H9 (cell line): ENCODE measurements at regions not wholly inside any gene's neighbourhood (a gene's known extent, or its start where the extent isn't known, plus 50 kb on each side); places are given as distances from the start of the nearest gene placed in this dataset.

ENCODE experiments used
- DNase-seq: peaks from one replicate; pipeline ENCODE4 v3.0.0-alpha.2; 2017
- H2AFZ ChIP-seq: one replicate; pipeline ENCODE4 v1.6.1; 2013; ENCODE audit warnings: mild to moderate bottlenecking, low read length, control low read depth, moderate library complexity
- H2AK5ac ChIP-seq: 2 replicates; pipeline ENCODE4 v1.6.1; 2013; ENCODE audit warnings: low read length, control low read depth, mixed read lengths; ENCODE audit not compliant: insufficient read length
- H2BK120ac ChIP-seq: one replicate; pipeline ENCODE4 v1.6.1; 2013; ENCODE audit warnings: low read depth, mild to moderate bottlenecking, low read length, control low read depth, inconsistent platforms; ENCODE audit not compliant: poor library complexity, severe bottlenecking
- H2BK12ac ChIP-seq: 2 replicates; pipeline ENCODE4 v1.6.1; 2013; ENCODE audit warnings: low read length, control low read depth, mixed read lengths, low read depth; ENCODE audit not compliant: insufficient read length
- H2BK15ac ChIP-seq: 2 replicates; pipeline ENCODE4 v1.6.1; 2013; ENCODE audit warnings: low read depth, low read length, control low read depth
- H2BK20ac ChIP-seq: one replicate; pipeline ENCODE4 v1.6.1; 2013; ENCODE audit warnings: low read depth, mild to moderate bottlenecking, low read length, control low read depth, inconsistent platforms; ENCODE audit not compliant: poor library complexity, severe bottlenecking
- H2BK5ac ChIP-seq: 2 replicates; pipeline ENCODE4 v1.6.1; 2013; ENCODE audit warnings: low read length, control low read depth, mixed read lengths; ENCODE audit not compliant: insufficient read length
- H3K14ac ChIP-seq: 2 replicates; pipeline ENCODE4 v1.6.1; 2013; ENCODE audit warnings: low read length, control low read depth; ENCODE audit not compliant: insufficient read depth
- H3K18ac ChIP-seq: 2 replicates; pipeline ENCODE4 v1.6.1; 2013; ENCODE audit warnings: low read depth, mild to moderate bottlenecking, mixed read lengths, low read length, control low read depth; ENCODE audit not compliant: insufficient read length
- H3K23ac ChIP-seq: 2 replicates; pipeline ENCODE4 v1.6.1; 2013; ENCODE audit warnings: low read length, control low read depth, mixed read lengths, low read depth; ENCODE audit not compliant: insufficient read length
- H3K23me2 ChIP-seq: 2 replicates; pipeline ENCODE4 v1.6.1; 2013; ENCODE audit warnings: low read depth, mild to moderate bottlenecking, mixed read lengths, low read length, control low read depth; ENCODE audit not compliant: insufficient read length, poor library complexity, severe bottlenecking
- H3K27ac ChIP-seq: 2 replicates; pipeline ENCODE4 v1.5.1; 2013; ENCODE audit warnings: low read length, control low read depth, mixed read lengths, low read depth; ENCODE audit not compliant: insufficient read length
- H3K27me3 ChIP-seq: 2 replicates; pipeline ENCODE4 v1.6.1; 2013; ENCODE audit warnings: low read length, control low read depth, inconsistent platforms; ENCODE audit not compliant: insufficient read depth
- H3K4ac ChIP-seq: 2 replicates; pipeline ENCODE4 v1.6.1; 2013; ENCODE audit warnings: low read depth, mild to moderate bottlenecking, control low read depth, inconsistent platforms, low read length, moderate library complexity
- H3K4me1 ChIP-seq: 2 replicates; pipeline ENCODE4 v1.6.1; 2013; ENCODE audit warnings: low read length, control low read depth, inconsistent platforms; ENCODE audit not compliant: insufficient read depth
- H3K4me2 ChIP-seq: 2 replicates; pipeline ENCODE4 v1.6.1; 2013; ENCODE audit warnings: low read length, control low read depth, mixed read lengths; ENCODE audit not compliant: insufficient read length, insufficient read depth
- H3K56ac ChIP-seq: 2 replicates; pipeline ENCODE4 v1.6.1; 2013; ENCODE audit warnings: low read depth, mild to moderate bottlenecking, mixed read lengths, low read length, control low read depth; ENCODE audit not compliant: insufficient read length
- H3K79me1 ChIP-seq: 2 replicates; pipeline ENCODE4 v1.6.1; 2013; ENCODE audit warnings: low read depth, mild to moderate bottlenecking, moderate library complexity, low read length, control low read depth, inconsistent platforms; ENCODE audit not compliant: insufficient read depth, poor library complexity, severe bottlenecking
- H3K79me2 ChIP-seq: 2 replicates; pipeline ENCODE4 v1.6.1; 2013; ENCODE audit warnings: low read length, control low read depth, inconsistent platforms; ENCODE audit not compliant: insufficient read depth
- H3K9ac ChIP-seq: 2 replicates; pipeline ENCODE4 v1.6.1; 2013; ENCODE audit warnings: low read length, control low read depth, mixed read lengths; ENCODE audit not compliant: insufficient read length; ENCODE audit errors: extremely low read depth
- H3K9me3 ChIP-seq: one replicate; pipeline ENCODE4 v1.6.1; 2013; ENCODE audit warnings: low read depth, low read length, inconsistent platforms; ENCODE audit not compliant: control insufficient read depth
- H3T11ph ChIP-seq: one replicate; pipeline ENCODE4 v1.6.1; 2013; ENCODE audit warnings: mild to moderate bottlenecking, low read length, control low read depth, inconsistent platforms
- H4K20me1 ChIP-seq: one replicate; pipeline ENCODE4 v1.6.1; 2013; ENCODE audit not compliant: control insufficient read depth, insufficient read length, insufficient read depth
- H4K5ac ChIP-seq: 2 replicates; pipeline ENCODE4 v1.6.1; 2013; ENCODE audit warnings: low read depth, mild to moderate bottlenecking, mixed read lengths, low read length, control low read depth; ENCODE audit not compliant: insufficient read length
- H4K8ac ChIP-seq: replicated peaks from 2 replicates; pipeline ENCODE4 v1.6.1; 2013; ENCODE audit warnings: low read length, control low read depth, mixed read lengths, low read depth; ENCODE audit not compliant: insufficient read length
- H4K91ac ChIP-seq: 2 replicates; pipeline ENCODE4 v1.6.1; 2013; ENCODE audit warnings: low read depth, mild to moderate bottlenecking, moderate library complexity, mixed read lengths, low read length, control low read depth; ENCODE audit not compliant: insufficient read length
- H3K27ac Mint-ChIP-seq, 3 experiments: 2 replicates in 2 of 3; 3 replicates in 1 of 3; pipeline ENCODE4 v1.8.0; 2020 to 2021; ENCODE audit warnings: mixed read lengths in 3 of 3, mild to moderate bottlenecking in 1 of 3, moderate library complexity in 1 of 3
- H3K27me3 Mint-ChIP-seq: 2 replicates; pipeline ENCODE4 v1.8.0; 2021; ENCODE audit warnings: low read depth, mild to moderate bottlenecking, moderate library complexity, mixed read lengths
- H3K36me3 Mint-ChIP-seq, 3 experiments: 2 replicates in 2 of 3; 3 replicates in 1 of 3; pipeline ENCODE4 v1.8.0; 2020 to 2021; ENCODE audit warnings: low read depth in 3 of 3, mixed read lengths in 3 of 3; ENCODE audit not compliant: insufficient read depth in 1 of 3
- H3K4me1 Mint-ChIP-seq, 2 experiments: 2 replicates each; pipeline ENCODE4 v1.8.0; 2020; ENCODE audit warnings: mixed read lengths in 2 of 2
- H3K4me3 Mint-ChIP-seq, 2 experiments: 2 replicates in 1 of 2; 3 replicates in 1 of 2; pipeline ENCODE4 v1.8.0; 2020 to 2021; ENCODE audit warnings: mild to moderate bottlenecking in 2 of 2, mixed read lengths in 2 of 2, moderate library complexity in 1 of 2
- H3K9me3 Mint-ChIP-seq, 2 experiments: 2 replicates in 1 of 2; 3 replicates in 1 of 2; pipeline ENCODE4 v1.8.0; 2020; ENCODE audit warnings: mild to moderate bottlenecking in 2 of 2, mixed read lengths in 2 of 2, moderate library complexity in 1 of 2
- CTCF ChIP-seq: fragments of 200-600 bp; sonication (generic); conservative IDR thresholded peaks from 3 replicates; pipeline ENCODE4 v1.8.0; 2021; ENCODE audit warnings: antibody characterized with exemption, mild to moderate bottlenecking
- WGBS: extraction: QIAGEN DNeasy Blood & Tissue Kit; methylation state at CpG from one replicate; pipeline ENCODE4 v1.1.7; 2013; ENCODE audit warnings: missing lambda C conversion rate, low lambda C conversion rate, mixed read lengths; ENCODE audit not compliant: insufficient read length; ENCODE audit errors: extremely low coverage; 5-methylcytosine and 5-hydroxymethylcytosine counted together

- Histone ChIP-seq H2BK5ac (no peak overlapping the region), H3K23ac (no peak overlapping the region), H3K4ac (no peak overlapping the region), H2AK5ac (no peak overlapping the region), H2BK20ac (no peak overlapping the region), H3T11ph (no peak overlapping the region), H3K56ac (no peak overlapping the region), H3K14ac (no peak overlapping the region), H3K23me2 (no peaks in the 10 kb centered on the region), H4K91ac (no peak overlapping the region), H3K79me1 (no peaks in the 10 kb centered on the region), H3K4me1 (peaks cover 3% of the 10 kb centered on the region; the same call in 1 of the 2 replicates), H2AFZ (no peak overlapping the region), H3K9me3 (no peaks in the 10 kb centered on the region), H3K79me2 (no peaks in the 10 kb centered on the region), H3K18ac (no peak overlapping the region), H2BK12ac (no peak overlapping the region), H3K27me3 (no peaks in the 10 kb centered on the region), H3K27ac (no peak overlapping the region), H2BK120ac (no peak overlapping the region), H4K5ac (no peak overlapping the region), H2BK15ac (no peak overlapping the region), H3K4me2 (no peak overlapping the region), H3K9ac (no peak overlapping the region), H4K20me1 (no peaks in the 10 kb centered on the region), H4K8ac (no peak overlapping the region)
- WGBS, result no CpG with 5 or more reads among the region's 1 CpG
- DNase-seq, result no peak
- Mint-ChIP-seq H3K4me1 (peaks cover 11 to 17% of the 10 kb centered on the region in 2 experiments), H3K9me3 (peaks cover 2 to 6% of the 10 kb centered on the region in 2 experiments; a peak in 4 of 5 replicates), H3K27ac (no peak overlapping the region), H3K27me3 (no peaks in the 10 kb centered on the region), H3K36me3 (peaks cover 4 to 6% (median 5%) of the 10 kb centered on the region in 3 experiments), H3K4me3 (no peak overlapping the region)
- no peak for TF ChIP-seq CTCF
Observed at GRCh38 chr3:94568041-94568440, 505.2 kb downstream of the NSUN3 start.
